ENCODE measurements at regions not wholly inside any gene's neighbourhood (a gene's known extent, or its start where the extent isn't known, plus 50 kb on each side); places are given as distances from the start of the nearest gene placed in this dataset.

- TF ChIP-seq FOSL1 (tag; conservative IDR thresholded peaks at IDR 0.05) = no peak
- no peak for TF ChIP-seq ZNF407 (IDR thresholded peaks at IDR 0.05; ENCODE audit: low read depth)
- no peak for TF ChIP-seq CTCF (IDR thresholded peaks at IDR 0.05 in 2 of 3, conservative IDR thresholded peaks at IDR 0.05 in 1 of 3; ENCODE audit: insufficient read depth in 2 of 3, low read depth in 1 of 3, low read length in 3 of 3)
- no peak for TF ChIP-seq NR2C2 (CRISPR knock-in tag; IDR thresholded peaks at IDR 0.05)
- no peak for TF ChIP-seq NR2C2 (tag; IDR thresholded peaks at IDR 0.05)
- no peak for TF ChIP-seq USF2 (CRISPR knock-in tag; IDR thresholded peaks at IDR 0.05)
- no peak for TF ChIP-seq E2F4 (CRISPR knock-in tag; IDR thresholded peaks at IDR 0.05; ENCODE audit: low read depth)
- TF ChIP-seq ZNF384 (IDR thresholded peaks at IDR 0.05; ENCODE audit: low read depth, low read length) = no peak
- no peak for TF ChIP-seq FOXM1 (IDR thresholded peaks at IDR 0.05; ENCODE audit: low read depth)
- TF ChIP-seq FOXM1 (CRISPR knock-in tag; IDR thresholded peaks at IDR 0.05; ENCODE audit: low read depth) = no peak
- TF ChIP-seq EP300 (IDR thresholded peaks at IDR 0.05; ENCODE audit: low read length) = no peak
- TF ChIP-seq NCOA1 (IDR thresholded peaks at IDR 0.05; ENCODE audit: low read depth) = no peak
These were observed 220.9 kb upstream of the CTNNB1 start for GRCh38 chr3:40978442-40978841.
